ENCODE measurements at regions not wholly inside any gene's neighbourhood (a gene's known extent, or its start where the extent isn't known, plus 50 kb on each side); places are given as distances from the start of the nearest gene placed in this dataset.

DNA sequence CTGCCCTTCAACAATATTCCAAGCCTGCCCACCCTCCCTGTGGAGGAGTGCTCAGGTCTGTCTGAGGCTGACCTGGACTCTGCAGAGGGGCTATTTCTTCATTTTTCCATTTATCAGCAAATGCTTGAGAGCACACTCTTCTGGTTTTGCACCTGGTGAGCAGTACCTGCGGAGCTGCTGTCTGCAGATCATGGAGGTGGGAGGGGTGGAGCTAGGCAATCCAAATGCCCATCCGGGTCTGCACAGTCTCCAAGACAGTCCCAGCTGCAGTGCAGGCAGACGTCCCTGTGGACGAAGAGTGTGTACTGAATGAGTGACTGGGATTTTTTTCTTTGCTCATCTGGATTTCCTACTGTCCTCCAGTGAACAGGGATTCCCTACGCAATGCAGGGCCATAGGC lies 239.8 kb downstream of the IRX2 start:
- Histone ChIP-seq H3K4me3 (no peak overlapping the region), H3K27ac (no peak overlapping the region)
- TF ChIP-seq, protein P1, sequence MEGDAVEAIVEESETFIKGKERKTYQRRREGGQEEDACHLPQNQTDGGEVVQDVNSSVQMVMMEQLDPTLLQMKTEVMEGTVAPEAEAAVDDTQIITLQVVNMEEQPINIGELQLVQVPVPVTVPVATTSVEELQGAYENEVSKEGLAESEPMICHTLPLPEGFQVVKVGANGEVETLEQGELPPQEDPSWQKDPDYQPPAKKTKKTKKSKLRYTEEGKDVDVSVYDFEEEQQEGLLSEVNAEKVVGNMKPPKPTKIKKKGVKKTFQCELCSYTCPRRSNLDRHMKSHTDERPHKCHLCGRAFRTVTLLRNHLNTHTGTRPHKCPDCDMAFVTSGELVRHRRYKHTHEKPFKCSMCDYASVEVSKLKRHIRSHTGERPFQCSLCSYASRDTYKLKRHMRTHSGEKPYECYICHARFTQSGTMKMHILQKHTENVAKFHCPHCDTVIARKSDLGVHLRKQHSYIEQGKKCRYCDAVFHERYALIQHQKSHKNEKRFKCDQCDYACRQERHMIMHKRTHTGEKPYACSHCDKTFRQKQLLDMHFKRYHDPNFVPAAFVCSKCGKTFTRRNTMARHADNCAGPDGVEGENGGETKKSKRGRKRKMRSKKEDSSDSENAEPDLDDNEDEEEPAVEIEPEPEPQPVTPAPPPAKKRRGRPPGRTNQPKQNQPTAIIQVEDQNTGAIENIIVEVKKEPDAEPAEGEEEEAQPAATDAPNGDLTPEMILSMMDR (IDR thresholded peaks at IDR 0.05), result no peak
- peak; percentile 58 for DNase-seq (ENCODE audit: low spot score)

DNA sequence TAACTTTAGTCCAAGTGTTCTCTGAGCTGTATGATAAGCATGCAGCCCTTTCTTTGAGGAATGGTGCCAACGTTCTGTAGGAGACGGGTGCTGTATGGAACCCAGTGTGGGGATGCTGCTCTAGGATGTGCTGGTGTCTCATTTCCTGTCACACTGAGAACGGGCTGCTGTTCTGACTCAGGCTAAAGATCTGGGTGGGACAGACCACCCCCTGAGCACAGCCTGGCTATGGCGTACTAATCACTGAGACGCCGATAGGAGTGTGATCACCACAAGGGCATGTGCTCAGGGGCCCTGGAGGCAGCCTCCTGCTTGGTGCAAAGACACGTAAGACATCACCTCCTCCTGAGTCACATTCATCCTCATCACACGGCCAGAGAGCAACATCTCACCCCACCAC lies 240.4 kb downstream of the IRX2 start:
- Histone ChIP-seq H3K4me3 (no peak overlapping the region), H3K27ac (no peak overlapping the region)
- DNase-seq (ENCODE audit: low spot score), result no peak
- TF ChIP-seq, protein P1 (IDR thresholded peaks at IDR 0.05), result no peak

DNA sequence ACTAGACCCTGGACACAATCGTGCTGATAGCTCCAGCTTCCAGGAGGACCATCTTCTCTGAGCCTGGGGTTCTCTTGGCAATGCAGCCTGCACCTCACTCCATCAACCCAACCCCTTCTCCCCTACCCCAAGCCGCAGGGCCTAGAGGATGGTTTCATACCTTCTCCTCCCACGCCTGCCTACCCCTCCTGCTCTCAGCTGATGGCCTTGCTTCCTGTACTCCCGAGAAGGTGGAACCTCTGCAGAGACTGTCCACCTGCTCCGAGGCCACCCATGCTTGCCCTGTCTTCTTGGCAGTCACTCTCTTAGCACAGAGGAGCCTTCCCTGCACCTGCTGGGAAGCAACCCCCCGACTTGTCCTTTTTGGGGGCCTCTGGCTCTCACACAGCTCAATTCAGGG lies 241.9 kb downstream of the IRX2 start:
- no peak overlapping the region for H3K4me3 ChIP-seq
- TF ChIP-seq, protein P1 (IDR thresholded peaks at IDR 0.05), result no peak
- no peak overlapping the region for H3K27ac ChIP-seq
- DNase-seq (ENCODE audit: low spot score), result no peak

DNA sequence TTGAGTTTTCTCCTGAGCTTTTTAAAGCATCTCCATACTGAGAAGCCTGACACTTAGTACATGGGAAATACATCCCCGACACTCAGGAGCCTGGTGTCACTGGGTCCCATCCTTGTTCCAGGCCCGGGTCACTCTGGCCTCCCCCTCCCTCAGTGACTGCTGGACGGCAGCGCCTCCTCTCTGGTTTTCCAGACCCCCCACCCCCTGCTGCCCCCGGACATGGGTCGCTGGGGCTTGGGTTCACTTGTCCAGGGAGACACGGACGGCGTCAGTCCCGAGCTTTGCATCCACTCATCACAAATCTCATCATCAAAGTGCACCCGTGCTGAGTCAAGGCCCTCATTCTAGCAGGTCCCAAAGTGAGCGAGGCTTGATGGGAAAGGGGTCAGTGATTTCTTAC lies 243.0 kb downstream of the IRX2 start:
- Histone ChIP-seq H3K27ac (no peak overlapping the region), H3K4me3 (no peak overlapping the region)
- TF ChIP-seq, protein P1 (IDR thresholded peaks at IDR 0.05), result no peak
- peak; percentile 64 for DNase-seq (ENCODE audit: low spot score)

DNA sequence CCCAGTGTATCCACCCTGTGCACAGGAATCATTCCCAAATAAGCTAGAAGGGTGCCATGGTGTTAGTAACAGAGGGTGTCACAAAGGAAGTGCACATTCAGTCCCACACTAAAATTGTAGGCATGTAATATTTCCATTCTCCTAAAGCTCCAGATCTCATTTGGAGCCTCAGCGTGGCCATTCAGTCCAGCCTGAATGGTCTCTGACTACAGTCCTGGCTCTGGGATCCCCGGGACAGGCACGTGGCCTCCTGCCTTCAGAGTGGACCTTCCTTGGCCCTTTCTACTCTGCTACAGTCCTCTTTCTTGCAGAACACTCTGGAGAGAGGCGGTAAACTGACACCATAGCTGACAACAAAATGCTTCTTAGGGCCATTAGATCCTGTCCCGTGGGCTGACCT lies 243.9 kb downstream of the IRX2 start:
- H3K4me3 ChIP-seq, result no peak overlapping the region
- TF ChIP-seq, protein P1 (IDR thresholded peaks at IDR 0.05), result no peak
- no peak overlapping the region for H3K27ac ChIP-seq
- peak; percentile 29 for DNase-seq (ENCODE audit: low spot score)

DNA sequence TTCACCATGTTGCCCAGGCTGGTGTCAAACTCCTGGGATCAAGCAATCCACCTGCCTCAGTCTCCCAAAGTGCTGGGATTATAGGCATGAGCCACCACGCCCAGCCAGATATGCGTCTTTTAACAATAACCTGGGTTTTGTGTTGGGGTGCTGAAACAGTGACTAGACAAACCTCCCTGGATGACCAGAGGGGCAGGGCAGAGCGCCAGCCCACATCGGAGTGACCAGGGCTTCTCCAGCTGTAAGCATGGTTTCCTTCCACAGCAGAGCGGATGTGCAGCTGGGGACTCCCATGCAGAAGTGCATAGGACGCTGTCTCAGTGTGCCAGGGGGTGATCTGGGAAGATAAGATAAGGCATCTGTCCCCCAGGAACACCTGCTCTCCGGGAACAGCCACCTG lies 244.9 kb downstream of the IRX2 start:
- DNase-seq (ENCODE audit: low spot score), result peak; percentile 46
- Histone ChIP-seq H3K27ac (no peak overlapping the region), H3K4me3 (no peak overlapping the region)
- TF ChIP-seq, protein P1 (IDR thresholded peaks at IDR 0.05), result no peak

DNA sequence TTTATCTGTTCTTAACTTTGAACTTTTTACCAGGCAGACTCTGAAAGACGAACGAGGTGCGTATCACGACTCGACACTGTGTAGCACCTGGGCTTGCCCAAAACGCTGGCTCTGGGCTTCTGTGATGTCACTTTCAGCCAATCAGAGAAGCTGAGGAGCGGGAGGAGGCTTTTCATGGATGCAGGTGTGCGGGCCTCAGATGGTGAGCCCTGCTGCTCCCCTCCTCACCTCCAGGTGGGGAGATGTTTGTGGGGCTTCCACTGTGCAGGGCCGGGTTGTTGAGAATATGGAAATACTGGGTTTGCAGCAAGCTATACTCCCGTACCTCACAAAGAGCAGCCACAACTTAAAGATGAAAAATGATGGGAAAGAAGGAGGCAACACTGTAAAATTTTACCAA lies 246.3 kb downstream of the IRX2 start:
- H3K27ac ChIP-seq, result no peak overlapping the region
- H3K4me3 ChIP-seq, result no peak overlapping the region
- no peak for DNase-seq (ENCODE audit: low spot score)
- TF ChIP-seq, protein P1 (IDR thresholded peaks at IDR 0.05), result no peak
